SK-N-SH treated with all-trans-retinoic acid at 6 μM for 48 hours (cell line): ENCODE measurements at regions not wholly inside any gene's neighbourhood (a gene's known extent, or its start where the extent isn't known, plus 50 kb on each side); places are given as distances from the start of the nearest gene placed in this dataset.

Experiments used
- ATAC-seq: fragments of 200-7000 bp; cut with Tn5 transposase; 3 replicates; pipeline ENCODE4 v1.9.1; 2020; ENCODE audit warnings: mild to moderate bottlenecking, moderate library complexity
- ARNTL ChIP-seq: fragments of 450-650 bp; formaldehyde crosslinking; IDR thresholded peaks from 2 replicates; pipeline ENCODE4 v1.5.0; 2020; ENCODE audit warnings: low read depth, mild to moderate bottlenecking, moderate library complexity, borderline replicate concordance
- BACH2 ChIP-seq: fragments of 250-450 bp; sonication (Bioruptor Pico); IDR thresholded peaks from 2 replicates; pipeline ENCODE4 v1.9.0; 2021; ENCODE audit warnings: mild to moderate bottlenecking, borderline replicate concordance
- CREB5 ChIP-seq: fragments of 250-450 bp; sonication (Bioruptor Pico); IDR thresholded peaks from 2 replicates; pipeline ENCODE4 v1.5.1; 2020; ENCODE audit warnings: low read depth, mild to moderate bottlenecking, moderate library complexity
- CSDC2 ChIP-seq: fragments of 250-450 bp; sonication (Bioruptor Pico); IDR thresholded peaks from 2 replicates; pipeline ENCODE4 v1.5.0; 2020; ENCODE audit warnings: mild to moderate bottlenecking, moderate library complexity
- ESRRG ChIP-seq: fragments of 250-450 bp; sonication (Bioruptor Pico); IDR thresholded peaks from 2 replicates; pipeline ENCODE4 v1.6.1; 2021; ENCODE audit warnings: mild to moderate bottlenecking
- ISL1 ChIP-seq: fragments of 250-450 bp; sonication (Bioruptor Pico); IDR thresholded peaks from 2 replicates; pipeline ENCODE4 v2.1.2; 2022; ENCODE audit warnings: mild to moderate bottlenecking, moderate library complexity
- OSR1 ChIP-seq: fragments of 250-450 bp; sonication (Bioruptor Pico); IDR thresholded peaks from 2 replicates; pipeline ENCODE4 v1.8.0; 2022; ENCODE audit warnings: moderate library complexity, mild to moderate bottlenecking, inconsistent platforms
- POU6F1 ChIP-seq: fragments of 250-450 bp; sonication (Bioruptor Pico); IDR thresholded peaks from 2 replicates; pipeline ENCODE4 v1.8.0; 2021; ENCODE audit warnings: low read depth, mild to moderate bottlenecking, moderate library complexity, borderline replicate concordance
- PPARA ChIP-seq: fragments of 250-450 bp; sonication (Bioruptor Pico); IDR thresholded peaks from 2 replicates; pipeline ENCODE4 v1.5.0; 2020; ENCODE audit warnings: mild to moderate bottlenecking, borderline replicate concordance
- RARB ChIP-seq: fragments of 250-450 bp; sonication (Bioruptor Pico); IDR thresholded peaks from 2 replicates; pipeline ENCODE4 v1.8.0; 2021; ENCODE audit warnings: mild to moderate bottlenecking, moderate library complexity
- SNAI2 ChIP-seq: fragments of 250-450 bp; sonication (Bioruptor Pico); IDR thresholded peaks from 2 replicates; pipeline ENCODE4 v1.5.0; 2020; ENCODE audit warnings: mild to moderate bottlenecking, moderate library complexity
- TCF4 ChIP-seq: fragments of 250-450 bp; sonication (Bioruptor Pico); IDR thresholded peaks from 2 replicates; pipeline ENCODE4 v1.8.0; 2021; ENCODE audit warnings: mild to moderate bottlenecking, moderate library complexity, borderline replicate concordance
- ZFP3 ChIP-seq: fragments of 250-450 bp; sonication (Bioruptor Pico); IDR thresholded peaks from 2 replicates; pipeline ENCODE4 v1.5.0; 2020; ENCODE audit warnings: mild to moderate bottlenecking, moderate library complexity
- ZFP30 ChIP-seq: fragments of 450-650 bp; formaldehyde crosslinking; IDR thresholded peaks from 2 replicates; pipeline ENCODE4 v1.5.0; 2022; ENCODE audit warnings: mild to moderate bottlenecking, moderate library complexity
- ZNF565 ChIP-seq: fragments of 450-650 bp; formaldehyde crosslinking; conservative IDR thresholded peaks from 2 replicates; pipeline ENCODE4 v1.5.0; 2020; ENCODE audit warnings: low read depth, mild to moderate bottlenecking, moderate library complexity
- ZNF8 ChIP-seq: fragments of 450-650 bp; formaldehyde crosslinking; IDR thresholded peaks from 2 replicates; pipeline ENCODE4 v1.5.0; 2020; ENCODE audit warnings: mild to moderate bottlenecking, moderate library complexity
- TF ChIP-seq, protein P1 (sequence below): fragments of 250-450 bp; sonication (Bioruptor Pico); IDR thresholded peaks from 2 replicates; pipeline ENCODE4 v1.5.0; 2020; ENCODE audit warnings: mild to moderate bottlenecking, moderate library complexity
- TF ChIP-seq, protein P2 (sequence below): fragments of 250-450 bp; sonication (Bioruptor Pico); IDR thresholded peaks from 2 replicates; pipeline ENCODE4 v1.5.1; 2021; ENCODE audit warnings: mild to moderate bottlenecking, moderate library complexity
- TF ChIP-seq, protein P3 (sequence below): fragments of 250-450 bp; sonication (Bioruptor Pico); IDR thresholded peaks from 2 replicates; pipeline ENCODE4 v1.8.0; 2020; ENCODE audit warnings: mild to moderate bottlenecking, moderate library complexity, borderline replicate concordance

- TF ChIP-seq, protein P1, sequence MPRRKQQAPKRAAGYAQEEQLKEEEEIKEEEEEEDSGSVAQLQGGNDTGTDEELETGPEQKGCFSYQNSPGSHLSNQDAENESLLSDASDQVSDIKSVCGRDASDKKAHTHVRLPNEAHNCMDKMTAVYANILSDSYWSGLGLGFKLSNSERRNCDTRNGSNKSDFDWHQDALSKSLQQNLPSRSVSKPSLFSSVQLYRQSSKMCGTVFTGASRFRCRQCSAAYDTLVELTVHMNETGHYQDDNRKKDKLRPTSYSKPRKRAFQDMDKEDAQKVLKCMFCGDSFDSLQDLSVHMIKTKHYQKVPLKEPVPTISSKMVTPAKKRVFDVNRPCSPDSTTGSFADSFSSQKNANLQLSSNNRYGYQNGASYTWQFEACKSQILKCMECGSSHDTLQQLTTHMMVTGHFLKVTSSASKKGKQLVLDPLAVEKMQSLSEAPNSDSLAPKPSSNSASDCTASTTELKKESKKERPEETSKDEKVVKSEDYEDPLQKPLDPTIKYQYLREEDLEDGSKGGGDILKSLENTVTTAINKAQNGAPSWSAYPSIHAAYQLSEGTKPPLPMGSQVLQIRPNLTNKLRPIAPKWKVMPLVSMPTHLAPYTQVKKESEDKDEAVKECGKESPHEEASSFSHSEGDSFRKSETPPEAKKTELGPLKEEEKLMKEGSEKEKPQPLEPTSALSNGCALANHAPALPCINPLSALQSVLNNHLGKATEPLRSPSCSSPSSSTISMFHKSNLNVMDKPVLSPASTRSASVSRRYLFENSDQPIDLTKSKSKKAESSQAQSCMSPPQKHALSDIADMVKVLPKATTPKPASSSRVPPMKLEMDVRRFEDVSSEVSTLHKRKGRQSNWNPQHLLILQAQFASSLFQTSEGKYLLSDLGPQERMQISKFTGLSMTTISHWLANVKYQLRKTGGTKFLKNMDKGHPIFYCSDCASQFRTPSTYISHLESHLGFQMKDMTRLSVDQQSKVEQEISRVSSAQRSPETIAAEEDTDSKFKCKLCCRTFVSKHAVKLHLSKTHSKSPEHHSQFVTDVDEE (CRISPR knock-in tag), result no peak
- TF ChIP-seq BACH2 (no peak), TCF4 (CRISPR knock-in tag) (no peak)
Observed at GRCh38 chr21:36569511-36569910, 89.6 kb upstream of the CLDN14 start (continued).

DNA sequence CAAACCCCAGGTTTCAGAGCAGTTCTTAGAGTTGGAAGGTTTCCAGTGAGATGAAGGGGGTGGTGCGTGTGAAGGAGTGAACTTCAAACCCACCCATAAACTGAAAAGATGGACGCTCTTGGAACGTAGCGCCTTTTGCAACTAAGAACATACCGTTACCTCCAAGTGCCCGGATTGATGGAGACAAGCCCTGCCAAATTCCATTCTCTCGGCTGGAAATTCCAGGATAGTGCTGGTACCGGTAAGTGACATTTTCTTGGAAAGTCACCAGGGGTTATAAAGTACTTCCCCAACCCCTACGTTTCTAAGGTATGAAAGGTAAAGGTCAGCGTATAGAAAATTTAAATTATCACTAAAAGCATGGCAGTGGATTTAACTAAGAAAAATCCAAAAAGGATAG is 91.6 kb upstream of the CLDN14 start:
- TF ChIP-seq, protein P2, sequence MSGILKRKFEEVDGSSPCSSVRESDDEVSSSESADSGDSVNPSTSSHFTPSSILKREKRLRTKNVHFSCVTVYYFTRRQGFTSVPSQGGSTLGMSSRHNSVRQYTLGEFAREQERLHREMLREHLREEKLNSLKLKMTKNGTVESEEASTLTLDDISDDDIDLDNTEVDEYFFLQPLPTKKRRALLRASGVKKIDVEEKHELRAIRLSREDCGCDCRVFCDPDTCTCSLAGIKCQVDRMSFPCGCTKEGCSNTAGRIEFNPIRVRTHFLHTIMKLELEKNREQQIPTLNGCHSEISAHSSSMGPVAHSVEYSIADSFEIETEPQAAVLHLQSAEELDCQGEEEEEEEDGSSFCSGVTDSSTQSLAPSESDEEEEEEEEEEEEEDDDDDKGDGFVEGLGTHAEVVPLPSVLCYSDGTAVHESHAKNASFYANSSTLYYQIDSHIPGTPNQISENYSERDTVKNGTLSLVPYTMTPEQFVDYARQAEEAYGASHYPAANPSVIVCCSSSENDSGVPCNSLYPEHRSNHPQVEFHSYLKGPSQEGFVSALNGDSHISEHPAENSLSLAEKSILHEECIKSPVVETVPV (CRISPR knock-in tag), result no peak
- TF ChIP-seq ISL1 (CRISPR knock-in tag) (no peak), BACH2 (no peak), CSDC2 (CRISPR knock-in tag) (no peak), ESRRG (CRISPR knock-in tag) (no peak), RARB (CRISPR knock-in tag) (no peak), ARNTL (CRISPR knock-in tag) (no peak), ZFP3 (CRISPR knock-in tag) (no peak), ZNF565 (no peak), TCF4 (CRISPR knock-in tag) (no peak)
- ATAC-seq, result no peak

- no peak for ATAC-seq
- no peak for TF ChIP-seq TCF4 (CRISPR knock-in tag)
- no peak for TF ChIP-seq ZFP3 (CRISPR knock-in tag)
- TF ChIP-seq, protein P2 (CRISPR knock-in tag), result no peak
- TF ChIP-seq POU6F1 (CRISPR knock-in tag), result no peak
- TF ChIP-seq, protein P1 (CRISPR knock-in tag), result no peak
- TF ChIP-seq SNAI2 (CRISPR knock-in tag), result no peak
- TF ChIP-seq PPARA (CRISPR knock-in tag), result no peak
- TF ChIP-seq ZNF8, result no peak
Observed at GRCh38 chr21:36572039-36572438, 92.1 kb upstream of the CLDN14 start.

- ATAC-seq, result no peak
- TF ChIP-seq, protein P3, sequence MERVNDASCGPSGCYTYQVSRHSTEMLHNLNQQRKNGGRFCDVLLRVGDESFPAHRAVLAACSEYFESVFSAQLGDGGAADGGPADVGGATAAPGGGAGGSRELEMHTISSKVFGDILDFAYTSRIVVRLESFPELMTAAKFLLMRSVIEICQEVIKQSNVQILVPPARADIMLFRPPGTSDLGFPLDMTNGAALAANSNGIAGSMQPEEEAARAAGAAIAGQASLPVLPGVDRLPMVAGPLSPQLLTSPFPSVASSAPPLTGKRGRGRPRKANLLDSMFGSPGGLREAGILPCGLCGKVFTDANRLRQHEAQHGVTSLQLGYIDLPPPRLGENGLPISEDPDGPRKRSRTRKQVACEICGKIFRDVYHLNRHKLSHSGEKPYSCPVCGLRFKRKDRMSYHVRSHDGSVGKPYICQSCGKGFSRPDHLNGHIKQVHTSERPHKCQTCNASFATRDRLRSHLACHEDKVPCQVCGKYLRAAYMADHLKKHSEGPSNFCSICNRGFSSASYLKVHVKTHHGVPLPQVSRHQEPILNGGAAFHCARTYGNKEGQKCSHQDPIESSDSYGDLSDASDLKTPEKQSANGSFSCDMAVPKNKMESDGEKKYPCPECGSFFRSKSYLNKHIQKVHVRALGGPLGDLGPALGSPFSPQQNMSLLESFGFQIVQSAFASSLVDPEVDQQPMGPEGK (CRISPR knock-in tag), result no peak
- no peak for TF ChIP-seq ESRRG (CRISPR knock-in tag)
- no peak for TF ChIP-seq PPARA (CRISPR knock-in tag)
- TF ChIP-seq ARNTL (CRISPR knock-in tag), result no peak
- TF ChIP-seq RARB (CRISPR knock-in tag), result no peak
- no peak for TF ChIP-seq CREB5 (CRISPR knock-in tag)
- TF ChIP-seq SNAI2 (CRISPR knock-in tag), result no peak
- TF ChIP-seq CSDC2 (CRISPR knock-in tag), result no peak
- TF ChIP-seq OSR1 (CRISPR knock-in tag), result no peak
- TF ChIP-seq ZFP30 (CRISPR knock-in tag), result no peak
- TF ChIP-seq, protein P2 (CRISPR knock-in tag), result no peak
- TF ChIP-seq TCF4 (CRISPR knock-in tag), result no peak
Observed at GRCh38 chr21:36575306-36575705, 95.4 kb upstream of the CLDN14 start.
